Mesenchymal stem cell (in vitro differentiated cells and primary cell): ENCODE measurements at regions not wholly inside any gene's neighbourhood (a gene's known extent, or its start where the extent isn't known, plus 50 kb on each side); places are given as distances from the start of the nearest gene placed in this dataset.
"Not testable (repeated sequence)": the region's sequence is repeated elsewhere in the genome, so short reads cannot be mapped to it uniquely, and the experiment has no call there.

Experiments
- DNase-seq: peaks from one replicate; pipeline ENCODE4 v3.0.0-alpha.2; 2013
- H2AFZ ChIP-seq: one replicate; pipeline ENCODE4 v1.6.1; 2013; ENCODE audit warnings: low read depth, mild to moderate bottlenecking, control low read depth, inconsistent platforms, low read length, moderate library complexity
- H2AK5ac ChIP-seq: 2 replicates; pipeline ENCODE4 v1.6.1; 2013; ENCODE audit warnings: low read length, moderate library complexity, mild to moderate bottlenecking, inconsistent platforms; ENCODE audit not compliant: severe bottlenecking
- H2BK120ac ChIP-seq: one replicate; pipeline ENCODE4 v1.6.1; 2013; ENCODE audit warnings: low read depth, mild to moderate bottlenecking, inconsistent platforms, low read length, moderate library complexity
- H2BK12ac ChIP-seq, 2 experiments: one replicate each; pipeline ENCODE4 v1.6.1; 2013; ENCODE audit warnings: inconsistent platforms in 2 of 2, low read length in 2 of 2, mild to moderate bottlenecking in 2 of 2, moderate library complexity in 2 of 2, control low read depth in 1 of 2
- H2BK15ac ChIP-seq: one replicate; pipeline ENCODE4 v1.6.1; 2013; ENCODE audit warnings: mild to moderate bottlenecking, low read depth, inconsistent platforms; ENCODE audit not compliant: poor library complexity, severe bottlenecking
- H2BK5ac ChIP-seq: 2 replicates; pipeline ENCODE4 v1.6.1; 2013; ENCODE audit warnings: low read depth, mild to moderate bottlenecking, low read length, control low read depth, inconsistent platforms; ENCODE audit not compliant: poor library complexity, severe bottlenecking
- H3K14ac ChIP-seq, 2 experiments: one replicate each; pipeline ENCODE4 v1.6.1; 2013; ENCODE audit warnings: inconsistent platforms in 2 of 2, low read length in 2 of 2, control low read depth in 1 of 2, mild to moderate bottlenecking in 1 of 2, moderate library complexity in 1 of 2
- H3K18ac ChIP-seq, 2 experiments: one replicate each; pipeline ENCODE4 v1.6.1; 2013; ENCODE audit warnings: inconsistent platforms in 2 of 2, low read length in 2 of 2, control low read depth in 1 of 2, low read depth in 1 of 2, mild to moderate bottlenecking in 1 of 2
- H3K23ac ChIP-seq, 2 experiments: one replicate each; pipeline ENCODE4 v1.6.1; 2013; ENCODE audit warnings: inconsistent platforms in 2 of 2, low read length in 2 of 2, mild to moderate bottlenecking in 2 of 2, moderate library complexity in 2 of 2, control low read depth in 1 of 2
- H3K27ac ChIP-seq: 2 replicates; pipeline ENCODE4 v1.5.1; 2013; ENCODE audit warnings: mild to moderate bottlenecking, moderate library complexity, low read length, control low read depth, inconsistent platforms; ENCODE audit not compliant: poor library complexity, severe bottlenecking
- H3K27me3 ChIP-seq, 2 experiments: 2 replicates each; pipeline versions ENCODE4 v1.6.1 to v1.7.0; 2013; ENCODE audit warnings: low read length in 2 of 2, mild to moderate bottlenecking in 2 of 2, moderate library complexity in 2 of 2, control low read depth in 1 of 2, inconsistent platforms in 1 of 2; ENCODE audit not compliant: control insufficient read depth in 1 of 2, insufficient read depth in 1 of 2
- H3K36me3 ChIP-seq, 2 experiments: 2 replicates each; pipeline versions ENCODE4 v1.6.1 to v1.7.0; 2013; ENCODE audit warnings: low read length in 2 of 2, control low read depth in 1 of 2, inconsistent platforms in 1 of 2, low read depth in 1 of 2, mild to moderate bottlenecking in 1 of 2; ENCODE audit not compliant: insufficient read depth in 2 of 2, control insufficient read depth in 1 of 2
- H3K4ac ChIP-seq, 2 experiments: one replicate each; pipeline ENCODE4 v1.6.1; 2013; ENCODE audit warnings: inconsistent platforms in 2 of 2, low read length in 2 of 2, mild to moderate bottlenecking in 2 of 2, moderate library complexity in 2 of 2, control low read depth in 1 of 2, low read depth in 1 of 2
- H3K4me1 ChIP-seq: 2 replicates; pipeline ENCODE4 v1.6.1; 2013; ENCODE audit warnings: low read depth, low read length, control low read depth; ENCODE audit not compliant: control insufficient read depth, insufficient read depth
- H3K4me2 ChIP-seq: 2 replicates; pipeline ENCODE4 v1.6.1; 2013; ENCODE audit warnings: low read length, mild to moderate bottlenecking, inconsistent platforms; ENCODE audit not compliant: poor library complexity, severe bottlenecking
- H3K4me3 ChIP-seq, 2 experiments: 2 replicates each; pipeline versions ENCODE4 v1.5.1 to v1.7.0; 2013; ENCODE audit warnings: low read length in 2 of 2, mild to moderate bottlenecking in 2 of 2, control low read depth in 1 of 2, low read depth in 1 of 2; ENCODE audit not compliant: insufficient read depth in 1 of 2
- H3K79me1 ChIP-seq: replicated peaks from 2 replicates; pipeline ENCODE4 v1.6.1; 2013; ENCODE audit warnings: mild to moderate bottlenecking, control low read depth, low read length, inconsistent platforms; ENCODE audit not compliant: poor library complexity, severe bottlenecking
- H3K9ac ChIP-seq: 2 replicates; pipeline ENCODE4 v1.7.0; 2013; ENCODE audit warnings: mild to moderate bottlenecking, low read length, moderate library complexity
- H3K9me3 ChIP-seq: 2 replicates; pipeline ENCODE4 v1.7.0; 2013; ENCODE audit warnings: mild to moderate bottlenecking, low read length; ENCODE audit not compliant: control insufficient read depth
- H4K8ac ChIP-seq: one replicate; pipeline ENCODE4 v1.6.1; 2013; ENCODE audit warnings: inconsistent platforms, mild to moderate bottlenecking, low read length, moderate library complexity
- H4K91ac ChIP-seq: one replicate; pipeline ENCODE4 v1.6.1; 2013; ENCODE audit warnings: mild to moderate bottlenecking, low read length, inconsistent platforms
- WGBS: methylation state at CpG from one replicate; pipeline ENCODE4 v1.1.7; 2013; ENCODE audit warnings: mixed read lengths; 5-methylcytosine and 5-hydroxymethylcytosine counted together

DNA sequence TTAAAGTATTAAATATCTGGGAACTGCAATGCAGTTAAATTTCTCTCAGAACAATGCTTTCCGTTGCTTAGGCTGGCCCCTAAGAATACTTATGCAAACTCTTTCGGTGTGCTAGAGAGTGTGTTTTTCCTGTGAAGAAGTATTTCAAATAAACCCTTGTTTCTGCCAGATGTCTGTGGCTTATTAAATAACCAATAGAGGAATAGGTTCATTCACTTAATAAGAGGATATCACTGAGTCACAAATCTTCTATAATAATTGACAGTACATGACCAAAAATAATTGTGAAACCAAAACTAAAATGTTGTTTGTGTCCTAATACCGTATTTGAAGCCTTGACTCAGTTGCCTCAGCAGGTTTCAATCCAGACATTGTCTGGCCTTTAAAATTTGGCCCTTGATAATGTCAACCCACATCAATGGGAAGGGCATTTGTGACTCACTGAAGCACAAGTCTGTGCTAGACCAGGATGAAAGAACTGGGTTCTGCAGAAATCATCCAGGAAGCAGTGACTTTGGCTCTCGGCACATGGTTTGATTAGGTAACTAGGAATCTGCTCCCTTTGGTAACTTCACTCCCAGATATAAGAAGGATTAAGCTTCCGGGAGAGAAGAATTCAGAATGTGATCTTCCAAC, 104.2 kb upstream of the BARHL2 start:
- Histone ChIP-seq H3K4me2 (no peak overlapping the region), H4K8ac (no peak overlapping the region), H3K27ac (no peak overlapping the region), H3K9ac (no peak overlapping the region), H2AK5ac (no peak overlapping the region), H3K36me3 (no peaks in the 10 kb centered on the region), H3K9me3 (no peaks in the 10 kb centered on the region), H3K23ac (no peak overlapping the region), H2AFZ (no peak overlapping the region), H2BK12ac (no peak overlapping the region), H2BK5ac (no peak overlapping the region), H3K4me1 (no peaks in the 10 kb centered on the region), H4K91ac (no peak overlapping the region), H3K79me1 (no peaks in the 10 kb centered on the region), H2BK15ac (no peak overlapping the region), H2BK120ac (no peak overlapping the region), H3K4me3 (no peak overlapping the region), H3K27me3 (no peaks in the 10 kb centered on the region), H3K4ac (no peak overlapping the region), H3K14ac (no peak overlapping the region), H3K18ac (no peak overlapping the region)
- DNase-seq = no peak
- 94% methylated on average over 4 of the region's 5 CpGs for WGBS

DNA sequence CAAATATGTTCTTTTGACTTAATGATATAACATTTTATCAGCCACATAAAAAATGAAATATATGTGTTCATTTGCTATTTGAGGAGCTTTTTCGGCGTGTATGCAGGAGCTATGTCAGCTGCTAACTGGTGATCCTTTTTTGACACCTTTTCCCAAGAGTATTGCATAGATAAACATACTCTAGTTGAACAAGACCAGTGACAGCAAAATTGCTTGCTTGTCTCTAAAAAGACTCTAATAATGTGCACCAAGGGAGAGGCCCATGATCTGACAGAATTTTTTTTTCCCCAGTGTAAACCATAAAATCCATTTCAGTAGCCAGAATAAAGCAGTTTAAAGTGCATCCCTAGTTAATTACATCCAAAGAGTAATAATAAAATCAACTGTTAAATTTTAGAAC, 103.6 kb upstream of the BARHL2 start:
- no peak overlapping the region for H3K27ac ChIP-seq
- H3K4ac ChIP-seq = no peak overlapping the region
- H3K36me3 ChIP-seq = no peaks in the 10 kb centered on the region
- no peaks in the 10 kb centered on the region for H3K9me3 ChIP-seq
- H2BK5ac ChIP-seq = no peak overlapping the region
- no peak for DNase-seq
- H3K18ac ChIP-seq = no peak overlapping the region
- no peak overlapping the region for H3K4me3 ChIP-seq
- H3K79me1 ChIP-seq = no peaks in the 10 kb centered on the region
- no peak overlapping the region for H2BK12ac ChIP-seq
- no peak overlapping the region for H2BK15ac ChIP-seq
- H2BK120ac ChIP-seq = no peak overlapping the region
- 90% methylated on average over 2 of the region's 2 CpGs for WGBS
- H4K8ac ChIP-seq = no peak overlapping the region
- H4K91ac ChIP-seq = no peak overlapping the region
- H3K14ac ChIP-seq = no peak overlapping the region
- H3K23ac ChIP-seq = no peak overlapping the region
- no peaks in the 10 kb centered on the region for H3K27me3 ChIP-seq
- H2AK5ac ChIP-seq = no peak overlapping the region
- no peak overlapping the region for H2AFZ ChIP-seq
- no peaks in the 10 kb centered on the region for H3K4me1 ChIP-seq
- H3K9ac ChIP-seq = no peak overlapping the region
- no peak overlapping the region for H3K4me2 ChIP-seq

DNA sequence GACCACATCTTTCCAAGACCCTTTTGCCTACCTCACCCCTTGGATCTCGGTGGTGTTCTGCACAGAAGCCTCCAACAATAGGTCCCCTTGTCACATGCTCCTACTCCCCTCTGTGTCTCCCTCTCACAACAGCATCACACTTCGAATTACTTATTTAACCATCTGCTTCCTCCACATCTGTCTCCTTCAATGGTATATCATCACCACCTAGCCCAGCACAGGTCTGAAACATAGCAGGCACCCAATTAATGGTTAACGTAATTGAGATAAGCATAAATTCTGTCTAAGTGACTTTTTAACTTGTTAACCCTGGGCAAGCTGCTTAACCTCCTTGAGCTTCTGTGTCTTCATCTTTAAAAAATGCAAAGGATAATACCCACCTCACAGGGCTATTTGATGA, 100.3 kb upstream of the BARHL2 start:
- no peak overlapping the region for H2BK5ac ChIP-seq
- no peak for DNase-seq
- no peak overlapping the region for H2AK5ac ChIP-seq
- H3K36me3 ChIP-seq = no peaks in the 10 kb centered on the region
- no peaks in the 10 kb centered on the region for H3K9me3 ChIP-seq
- H3K4ac ChIP-seq = no peak overlapping the region
- H3K4me2 ChIP-seq = no peak overlapping the region
- no peak overlapping the region for H3K27ac ChIP-seq
- H2BK12ac ChIP-seq = no peak overlapping the region
- no peaks in the 10 kb centered on the region for H3K79me1 ChIP-seq
- no peak overlapping the region for H3K23ac ChIP-seq
- no peak overlapping the region for H3K9ac ChIP-seq
- no peak overlapping the region for H3K4me3 ChIP-seq
- H2BK120ac ChIP-seq = no peak overlapping the region
- no peak overlapping the region for H4K91ac ChIP-seq
- H3K18ac ChIP-seq = no peak overlapping the region
- no peak overlapping the region for H2AFZ ChIP-seq
- H3K4me1 ChIP-seq = no peaks in the 10 kb centered on the region
- no peak overlapping the region for H3K14ac ChIP-seq
- H3K27me3 ChIP-seq = no peaks in the 10 kb centered on the region
- no peak overlapping the region for H4K8ac ChIP-seq
- H2BK15ac ChIP-seq = no peak overlapping the region
- 73% methylated on average over 2 of the region's 3 CpGs for WGBS

DNA sequence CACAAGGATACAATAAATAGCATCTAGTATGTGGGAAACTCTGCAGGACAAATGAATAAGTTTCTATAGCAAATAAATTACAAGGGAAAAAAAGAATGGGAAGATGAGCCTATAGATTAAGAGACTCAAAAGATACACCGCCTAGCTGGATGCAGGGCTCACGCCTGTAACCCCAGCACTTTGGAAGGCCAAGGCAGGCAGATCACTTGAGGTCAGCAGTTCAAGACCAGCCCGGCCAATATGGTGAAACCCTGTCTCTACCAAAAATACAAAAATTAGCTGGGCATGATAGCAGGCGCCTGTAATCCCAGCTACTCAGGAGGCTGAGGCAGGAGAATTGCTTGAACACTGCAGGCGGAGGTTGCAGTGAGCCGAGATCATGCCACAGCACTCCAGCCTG, 95.1 kb upstream of the BARHL2 start:
- H3K4ac ChIP-seq, H3K9ac ChIP-seq: not testable (repeated sequence)

More for the DNA sequence above, 95.1 kb upstream of the BARHL2 start:
- H2BK12ac ChIP-seq, H3K79me1 ChIP-seq, H3K36me3 ChIP-seq, H3K18ac ChIP-seq, H2BK15ac ChIP-seq, H4K8ac ChIP-seq, H2BK5ac ChIP-seq, H2AK5ac ChIP-seq, H3K23ac ChIP-seq, H3K4me2 ChIP-seq, H2BK120ac ChIP-seq, H3K4me1 ChIP-seq, DNase-seq, H4K91ac ChIP-seq, H3K14ac ChIP-seq, H3K4me3 ChIP-seq, H3K9me3 ChIP-seq, H3K27me3 ChIP-seq, H2AFZ ChIP-seq, H3K27ac ChIP-seq: not testable (repeated sequence)
- 92% methylated on average over 6 of the region's 6 CpGs for WGBS
